Thoracic aorta (tissue), 2 donors: ENCODE measurements at regions not wholly inside any gene's neighbourhood (a gene's known extent, or its start where the extent isn't known, plus 50 kb on each side); places are given as distances from the start of the nearest gene placed in this dataset.

Experiments
- ATAC-seq: fragments of 150-250 bp; one replicate; pipeline ENCODE4 v1.8.0; 2017; ENCODE audit warnings: low read depth; ENCODE audit not compliant: insufficient number of reproducible peaks, low FRiP score
- DNase-seq: peaks from one replicate; pipeline ENCODE4 v3.0.0-alpha.2; 2020; ENCODE audit warnings: low spot score
- H3K27ac ChIP-seq, 2 donors: fragments of 200-600 bp; sonication (generic); 1 replicate in 1 of 2; 2 replicates in 1 of 2; pipeline ENCODE4 v1.5.1; 2016; ENCODE audit warnings: mild to moderate bottlenecking in 2 of 2, moderate library complexity in 2 of 2
- H3K27me3 ChIP-seq: fragments of 200-600 bp; sonication (generic); replicated peaks from 2 replicates; pipeline ENCODE4 v1.6.0; 2016; ENCODE audit warnings: mild to moderate bottlenecking; ENCODE audit not compliant: insufficient read depth
- H3K36me3 ChIP-seq: fragments of 200-600 bp; sonication (generic); one replicate; pipeline ENCODE4 v1.5.1; 2016
- H3K4me1 ChIP-seq, 2 donors: fragments of 200-600 bp; sonication (generic); 1 replicate in 1 of 2; 2 replicates in 1 of 2; pipeline versions ENCODE4 v1.5.1 to v1.6.0; 2016; ENCODE audit warnings: low read depth in 2 of 2, mild to moderate bottlenecking in 1 of 2; ENCODE audit not compliant: control insufficient read depth in 1 of 2
- H3K4me3 ChIP-seq: fragments of 200-600 bp; sonication (generic); 2 replicates; pipeline ENCODE4 v1.5.1; 2016; ENCODE audit warnings: mild to moderate bottlenecking
- H3K9me3 ChIP-seq: fragments of 200-600 bp; sonication (generic); 2 replicates; pipeline ENCODE4 v1.5.1; 2016
- CTCF ChIP-seq: fragments of 200-600 bp; sonication (generic); IDR thresholded peaks from one replicate; pipeline ENCODE4 v1.5.1; 2019; ENCODE audit warnings: antibody characterized with exemption

GRCh38 chr10:22846294-22846693, 81.6 kb upstream of the ARMC3 start:
- Histone ChIP-seq H3K36me3 (no peaks in the 10 kb centered on the region), H3K4me1 (peaks cover 31 to 41% of the 10 kb centered on the region in 2 donors), H3K9me3 (no peaks in the 10 kb centered on the region), H3K27me3 (no peaks in the 10 kb centered on the region), H3K27ac (no peak overlapping the region), H3K4me3 (no peak overlapping the region)
- ATAC-seq (no peak), DNase-seq (no peak)
- TF ChIP-seq CTCF: no peak

- no peaks in the 10 kb centered on the region for H3K36me3 ChIP-seq
- DNase-seq: no peak
Observed at GRCh38 chr10:22839639-22840038, 88.2 kb upstream of the ARMC3 start.

GRCh38 chr10:22837771-22838170, 90.1 kb upstream of the ARMC3 start:
- TF ChIP-seq CTCF: no peak
- DNase-seq (no peak), ATAC-seq (no peak)
- H3K27me3 ChIP-seq: no peaks in the 10 kb centered on the region
- no peaks in the 10 kb centered on the region for H3K4me1 ChIP-seq
- H3K4me3 ChIP-seq: no peak overlapping the region
- no peak overlapping the region for H3K27ac ChIP-seq
- H3K36me3 ChIP-seq: no peaks in the 10 kb centered on the region
- no peaks in the 10 kb centered on the region for H3K9me3 ChIP-seq

More at GRCh38 chr10:22839639-22840038, 88.2 kb upstream of the ARMC3 start:
- H3K4me3 ChIP-seq: no peak overlapping the region
- no peak for TF ChIP-seq CTCF
- no peaks in the 10 kb centered on the region for H3K27me3 ChIP-seq
- peaks cover 6 to 7% of the 10 kb centered on the region in 2 donors for H3K4me1 ChIP-seq
- H3K9me3 ChIP-seq: no peaks in the 10 kb centered on the region
- ATAC-seq: no peak
- H3K27ac ChIP-seq: no peak overlapping the region

GRCh38 chr10:22837351-22837750, 90.5 kb upstream of the ARMC3 start:
- Histone ChIP-seq H3K4me3 (no peak overlapping the region), H3K4me1 (no peaks in the 10 kb centered on the region), H3K27me3 (no peaks in the 10 kb centered on the region), H3K27ac (no peak overlapping the region), H3K9me3 (no peaks in the 10 kb centered on the region), H3K36me3 (no peaks in the 10 kb centered on the region)
- TF ChIP-seq CTCF: no peak
- ATAC-seq (no peak), DNase-seq (no peak)

- peaks cover 0 to 3% of the 10 kb centered on the region in 2 donors for H3K4me1 ChIP-seq
- no peak for TF ChIP-seq CTCF
- H3K9me3 ChIP-seq: no peaks in the 10 kb centered on the region
- H3K36me3 ChIP-seq: no peaks in the 10 kb centered on the region
- DNase-seq: no peak
- ATAC-seq: no peak
- no peak overlapping the region for H3K27ac ChIP-seq
- no peak overlapping the region for H3K4me3 ChIP-seq
- no peaks in the 10 kb centered on the region for H3K27me3 ChIP-seq
Observed at GRCh38 chr10:22834471-22834870, 93.4 kb upstream of the ARMC3 start.
